Mucosa of gallbladder (tissue), 1 donor: ENCODE measurements at regions not wholly inside any gene's neighbourhood (a gene's known extent, or its start where the extent isn't known, plus 50 kb on each side); places are given as distances from the start of the nearest gene placed in this dataset.
A peak's percentile ranks its signal among the peaks of the same experiment; 100 is the strongest.

Experiments used
- DNase-seq: peaks from one replicate; pipeline ENCODE4 v3.0.0-alpha.2; 2020; ENCODE audit warnings: low spot score
- donor health status: DM: no; HTN: no; CAD: no.

GRCh38 chr10:131444862-131445461 lies 133.4 kb upstream of the TCERG1L start:
- no peak for DNase-seq

DNA sequence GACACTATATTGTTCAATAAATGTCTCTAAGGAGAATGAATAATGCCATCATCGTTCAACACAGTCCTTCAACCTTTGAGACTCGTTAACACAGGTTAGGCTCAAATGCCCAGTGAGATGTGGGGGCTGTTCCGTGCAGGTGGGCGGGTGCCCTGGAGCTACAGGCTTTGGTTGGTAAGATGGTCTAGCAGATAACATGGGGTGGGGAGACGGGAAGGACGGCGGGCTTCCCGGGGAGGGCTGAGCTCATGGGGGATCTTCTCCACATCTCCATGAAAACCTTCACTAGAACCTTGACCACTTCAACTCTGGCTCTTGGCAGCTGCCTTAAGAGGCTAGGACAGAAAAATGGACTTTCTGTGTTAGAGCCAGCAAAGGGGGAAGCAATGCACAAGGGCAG lies 134.1 kb upstream of the TCERG1L start:
- no peak for DNase-seq

- no peak for DNase-seq
These were observed 134.7 kb upstream of the TCERG1L start for GRCh38 chr10:131446171-131446570.

DNA sequence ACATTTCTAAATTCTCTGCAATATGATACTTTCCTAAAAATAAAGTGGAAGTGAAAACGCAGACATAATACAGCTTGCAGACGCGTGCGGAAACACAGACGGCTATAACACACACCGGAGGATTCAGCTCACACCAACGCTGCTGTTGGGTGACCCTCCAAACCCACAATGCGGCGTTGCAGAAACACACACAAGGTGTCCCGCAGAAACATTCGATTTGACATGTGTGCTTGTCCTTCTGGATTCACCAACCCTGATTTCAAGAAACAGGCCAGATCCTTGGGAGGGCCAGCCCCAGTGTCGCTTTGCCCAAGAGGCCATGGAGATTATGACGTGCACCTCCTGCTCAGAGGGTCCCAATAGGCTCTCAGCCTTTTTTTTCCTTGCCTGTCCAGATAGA lies 136.7 kb upstream of the TCERG1L start:
- no peak for DNase-seq

DNA sequence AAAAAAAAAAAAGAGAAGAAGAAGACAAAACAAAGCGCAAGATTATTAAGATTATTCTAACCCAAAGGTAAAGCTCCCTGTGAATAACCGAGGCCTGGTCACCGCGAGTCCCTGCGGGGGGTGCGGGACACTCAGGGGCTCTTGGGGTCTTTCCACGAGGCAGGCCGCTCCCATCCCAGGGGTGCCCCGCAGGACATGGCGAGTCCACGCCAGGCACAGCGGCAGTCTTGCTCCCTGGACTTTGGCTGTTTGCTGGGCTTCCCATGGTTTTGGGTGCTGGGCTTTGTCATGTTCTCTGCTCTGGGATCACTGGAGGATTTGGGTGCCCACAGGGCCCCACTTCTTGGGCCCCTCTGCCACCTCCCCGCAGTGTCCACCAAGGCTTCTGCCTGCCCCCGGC lies 137.4 kb upstream of the TCERG1L start:
- no peak for DNase-seq

- DNase-seq, result no peak
These were observed 138.8 kb upstream of the TCERG1L start for GRCh38 chr10:131450216-131450765.

DNA sequence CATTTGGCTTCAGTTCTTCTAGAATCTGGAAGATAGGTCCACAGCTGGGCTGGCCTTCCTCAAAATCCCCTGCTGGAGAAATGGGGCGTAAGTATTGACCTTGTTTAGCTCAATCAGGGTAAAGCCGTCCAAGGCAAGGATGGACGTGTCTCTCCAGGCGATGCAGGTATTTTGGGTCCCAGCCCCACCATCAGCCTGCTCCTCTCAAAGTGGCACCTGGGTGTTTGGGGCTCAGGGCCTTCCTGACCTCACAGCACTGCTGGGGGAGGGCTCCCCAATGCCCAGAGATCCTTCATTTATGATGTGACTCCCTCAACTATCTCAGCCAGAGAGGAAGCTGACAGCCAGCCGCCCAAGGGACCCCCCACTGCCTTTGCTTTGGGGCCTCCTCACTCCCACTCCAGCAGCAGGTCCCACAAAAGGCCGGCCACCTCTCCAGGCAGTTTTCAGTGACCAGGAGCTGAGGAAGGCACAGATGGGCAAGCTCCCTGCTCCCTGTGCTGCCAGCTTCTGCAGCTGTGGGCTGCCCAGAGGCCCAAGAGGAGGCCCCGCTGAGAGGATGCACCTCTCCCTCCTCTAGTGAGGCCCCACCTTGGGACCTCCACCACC lies 140.0 kb upstream of the TCERG1L start:
- DNase-seq, result no peak

- peak; percentile 30 for DNase-seq
These were observed 141.6 kb upstream of the TCERG1L start for GRCh38 chr10:131452926-131453720.

DNA sequence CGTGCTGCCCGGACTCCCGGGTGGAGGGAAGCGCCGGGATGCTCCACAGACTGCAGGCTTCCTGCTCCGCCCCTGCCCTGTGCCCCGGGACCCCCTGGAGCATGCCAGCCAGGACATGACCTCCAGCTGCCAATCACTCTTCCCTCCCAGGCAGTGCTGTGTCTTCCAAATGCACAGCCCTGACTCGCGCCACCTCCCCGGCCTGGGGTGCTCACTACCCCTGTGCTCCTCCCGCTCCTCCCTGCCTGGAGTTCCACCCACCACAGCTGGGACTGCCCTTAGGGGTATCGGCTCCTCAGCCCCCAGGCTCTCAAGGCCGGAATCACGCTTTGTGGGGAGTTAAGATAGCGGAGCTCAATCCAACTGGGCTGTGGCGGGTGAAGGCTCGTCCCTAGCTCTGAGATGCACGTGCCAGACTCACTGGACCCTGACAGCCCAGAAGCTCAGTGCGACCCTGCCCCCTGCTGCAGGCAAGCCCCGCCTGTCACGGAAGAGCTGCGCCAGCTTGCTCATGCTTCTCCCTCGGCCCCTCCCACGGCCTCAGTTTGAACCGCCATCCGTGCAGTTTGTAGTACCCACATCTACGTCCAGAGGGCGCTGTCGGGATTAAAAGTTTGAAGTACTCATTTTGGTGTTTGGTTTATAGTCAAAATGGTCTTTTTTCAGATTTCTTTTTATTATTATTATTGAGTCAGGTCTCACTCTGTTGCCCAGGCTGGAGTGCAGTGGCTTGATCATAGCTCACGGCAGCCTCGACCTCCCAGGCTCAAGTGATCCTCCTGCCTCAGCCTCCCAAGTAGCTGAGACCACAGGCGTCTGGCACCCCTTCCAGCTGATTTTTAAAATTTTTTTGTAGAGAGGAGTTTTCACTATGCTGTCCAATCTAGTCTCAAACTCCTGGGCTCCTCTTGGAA lies 142.5 kb upstream of the TCERG1L start:
- peak; percentile 70 for DNase-seq

- no peak for DNase-seq
These were observed 144.9 kb upstream of the TCERG1L start for GRCh38 chr10:131456411-131456810.

GRCh38 chr10:131461093-131461492 lies 149.6 kb upstream of the TCERG1L start:
- no peak for DNase-seq

- DNase-seq, result no peak
These were observed 153.3 kb upstream of the TCERG1L start for GRCh38 chr10:131464789-131465188.

GRCh38 chr10:131469551-131469950 lies 158.0 kb upstream of the TCERG1L start:
- DNase-seq, result no peak

GRCh38 chr10:131473645-131474044 lies 162.1 kb upstream of the TCERG1L start:
- DNase-seq, result no peak

DNA sequence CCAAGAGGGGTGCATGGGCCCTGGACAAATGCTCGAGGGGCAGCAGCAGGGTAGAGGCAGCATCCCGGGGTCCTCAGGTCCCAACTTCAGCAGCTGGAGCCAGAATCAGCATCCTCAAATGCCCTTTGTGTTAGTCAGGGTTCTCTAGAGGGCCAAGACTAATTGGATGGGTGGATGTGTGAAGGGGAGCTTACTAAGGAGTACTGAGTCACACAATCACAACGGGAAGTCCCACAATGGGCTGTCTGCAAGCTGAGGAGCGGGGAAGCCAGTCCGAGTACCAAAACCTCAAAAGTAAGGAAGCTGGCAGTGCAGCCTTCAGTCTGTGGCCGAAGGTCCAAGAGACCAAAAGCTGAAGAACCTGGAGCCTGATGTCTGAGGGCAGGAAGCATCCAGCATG lies 162.9 kb upstream of the TCERG1L start:
- no peak for DNase-seq

- no peak for DNase-seq
These were observed 163.5 kb upstream of the TCERG1L start for GRCh38 chr10:131475043-131475442.

GRCh38 chr10:131475803-131476202 lies 164.3 kb upstream of the TCERG1L start:
- DNase-seq, result no peak

GRCh38 chr10:131477457-131478121 lies 166.1 kb upstream of the TCERG1L start:
- DNase-seq, result no peak

GRCh38 chr10:131478377-131478989 lies 167.0 kb upstream of the TCERG1L start:
- DNase-seq, result no peak

DNA sequence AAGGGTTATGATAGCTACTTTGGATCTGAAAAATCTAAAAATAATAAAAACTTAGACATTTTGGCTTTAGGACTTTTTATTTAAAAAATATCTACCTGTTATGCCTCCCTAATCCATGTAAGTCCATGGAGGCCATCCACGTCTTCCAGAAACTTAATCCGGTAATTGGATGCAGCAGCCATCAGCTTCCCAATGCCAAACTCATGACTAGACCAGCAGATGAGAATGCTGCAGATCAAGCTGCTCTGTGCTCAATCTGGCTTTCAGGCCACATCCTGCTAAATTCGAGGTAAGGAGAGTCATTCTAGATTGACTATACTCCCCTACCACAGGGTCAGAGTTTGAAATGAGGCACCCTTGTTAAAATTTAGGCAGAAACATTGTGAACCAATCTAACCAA lies 168.5 kb upstream of the TCERG1L start:
- DNase-seq, result no peak

- no peak for DNase-seq
These were observed 169.3 kb upstream of the TCERG1L start for GRCh38 chr10:131480861-131481260.
